IMR-90 (cell line): ENCODE measurements at regions not wholly inside any gene's neighbourhood (a gene's known extent, or its start where the extent isn't known, plus 50 kb on each side); places are given as distances from the start of the nearest gene placed in this dataset.

Experiments
- ATAC-seq: fragments of 200-7000 bp; cut with Tn5 transposase; 2 replicates; pipeline ENCODE4 v1.9.1; 2020; ENCODE audit warnings: low read depth, mild to moderate bottlenecking, moderate library complexity
- BruUV-seq: library from RNA; stranded (reverse); fragments of 400-500 nt; replicated peaks from 2 replicates; lab custom pipeline; 2021; lab: Mats Ljungman, UMichigan
- CTCF ChIA-PET: fragments of 300-600 bp; formaldehyde crosslinking; extraction: SDS; loops from one replicate; lab custom pipeline; 2021; ENCODE audit warnings: antibody characterized with exemption; lab: Yijun Ruan, JAX
- POLR2A ChIA-PET: fragments of 300-600 bp; sonication (Branson Sonifier 250); formaldehyde crosslinking; loops from one replicate; lab custom pipeline; 2022; ENCODE audit warnings: antibody characterized with exemption; ENCODE audit not compliant: unreplicated experiment; lab: Charles Lee
- DNase-seq: peaks from one replicate; pipeline ENCODE4 v3.0.0; 2013
- H2AFZ ChIP-seq: replicated peaks from 2 replicates; pipeline ENCODE3; 2013; ENCODE audit warnings: low read length, mild to moderate bottlenecking; ENCODE audit not compliant: poor library complexity
- H2AK5ac ChIP-seq: 2 replicates; pipeline ENCODE4 v1.6.1; 2013; ENCODE audit warnings: low read depth, low read length, inconsistent platforms
- H2AK9ac ChIP-seq: replicated peaks from 2 replicates; pipeline ENCODE3; 2013; ENCODE audit warnings: mild to moderate bottlenecking, low read depth, low read length, moderate library complexity; ENCODE audit not compliant: poor library complexity
- H2BK120ac ChIP-seq: 2 replicates; pipeline ENCODE4 v1.6.1; 2013; ENCODE audit warnings: low read depth, low read length, inconsistent platforms
- H2BK15ac ChIP-seq: 3 replicates; pipeline ENCODE4 v1.6.1; 2013; ENCODE audit warnings: low read depth, low read length, inconsistent platforms
- H2BK20ac ChIP-seq: 2 replicates; pipeline ENCODE4 v1.6.1; 2013; ENCODE audit warnings: low read depth, mild to moderate bottlenecking, inconsistent platforms, low read length, moderate library complexity
- H2BK5ac ChIP-seq: 2 replicates; pipeline ENCODE4 v1.6.1; 2013; ENCODE audit warnings: mild to moderate bottlenecking, low read depth, low read length, inconsistent platforms; ENCODE audit not compliant: poor library complexity, severe bottlenecking
- H3K14ac ChIP-seq: replicated peaks from 2 replicates; pipeline ENCODE4 v1.6.1; 2013; ENCODE audit warnings: low read depth, low read length, inconsistent platforms
- H3K18ac ChIP-seq: 2 replicates; pipeline ENCODE4 v1.6.1; 2013; ENCODE audit warnings: low read depth, low read length, control low read depth
- H3K23ac ChIP-seq: 2 replicates; pipeline ENCODE4 v1.6.1; 2013; ENCODE audit warnings: low read depth, low read length, inconsistent platforms
- H3K27ac ChIP-seq: 2 replicates; pipeline ENCODE4 v1.5.1; 2013; ENCODE audit warnings: mild to moderate bottlenecking, control low read depth, low read length; ENCODE audit not compliant: insufficient read depth
- H3K27me3 ChIP-seq: 2 replicates; pipeline ENCODE4 v1.6.1; 2013; ENCODE audit warnings: low read length; ENCODE audit not compliant: control insufficient read depth, insufficient read depth
- H3K36me3 ChIP-seq: 2 replicates; pipeline ENCODE4 v1.6.1; 2013; ENCODE audit warnings: low read length, mixed read lengths; ENCODE audit not compliant: control insufficient read depth, insufficient read depth
- H3K4ac ChIP-seq: 2 replicates; pipeline ENCODE4 v1.6.1; 2013; ENCODE audit warnings: low read depth, low read length, inconsistent platforms
- H3K4me1 ChIP-seq: 2 replicates; pipeline ENCODE4 v1.6.1; 2013; ENCODE audit warnings: low read length, mixed read lengths; ENCODE audit not compliant: control insufficient read depth, insufficient read depth
- H3K4me2 ChIP-seq: 2 replicates; pipeline ENCODE4 v1.6.1; 2013; ENCODE audit warnings: low read depth, mild to moderate bottlenecking, control low read depth, low read length, moderate library complexity
- H3K4me3 ChIP-seq: 2 replicates; pipeline ENCODE4 v1.5.1; 2013; ENCODE audit warnings: low read depth, mild to moderate bottlenecking, control low read depth, low read length, moderate library complexity; ENCODE audit not compliant: insufficient read depth
- H3K56ac ChIP-seq: 2 replicates; pipeline ENCODE4 v1.6.1; 2013; ENCODE audit warnings: low read length, inconsistent platforms; ENCODE audit not compliant: insufficient read depth; ENCODE audit errors: extremely low read depth
- H3K79me1 ChIP-seq, 2 experiments: 2 replicates each; pipeline ENCODE4 v1.6.1; 2013; ENCODE audit warnings: low read length in 2 of 2, inconsistent platforms in 1 of 2, low read depth in 1 of 2
- H3K9ac ChIP-seq: 2 replicates; pipeline ENCODE4 v1.6.1; 2013; ENCODE audit warnings: low read depth, low read length, control low read depth
- H3K9me1 ChIP-seq: 2 replicates; pipeline ENCODE4 v1.6.1; 2013; ENCODE audit warnings: low read length, inconsistent platforms; ENCODE audit not compliant: insufficient read depth
- H3K9me3 ChIP-seq: 2 replicates; pipeline ENCODE4 v1.6.1; 2013; ENCODE audit warnings: low read length; ENCODE audit not compliant: control insufficient read depth, insufficient read depth
- H4K20me1 ChIP-seq: 2 replicates; pipeline ENCODE4 v1.6.1; 2013; ENCODE audit warnings: low read length, inconsistent platforms; ENCODE audit not compliant: insufficient read depth
- H4K5ac ChIP-seq: 2 replicates; pipeline ENCODE4 v1.6.1; 2013; ENCODE audit warnings: mild to moderate bottlenecking, low read depth, low read length, control low read depth
- H4K8ac ChIP-seq, 2 experiments: 2 replicates each; pipeline ENCODE4 v1.6.1; 2013; ENCODE audit warnings: low read depth in 2 of 2, low read length in 2 of 2, control low read depth in 1 of 2, inconsistent platforms in 1 of 2
- H4K91ac ChIP-seq: 2 replicates; pipeline ENCODE4 v1.6.1; 2013; ENCODE audit warnings: low read depth, low read length, inconsistent platforms; ENCODE audit not compliant: insufficient read depth
- CEBPB ChIP-seq: IDR thresholded peaks from 2 replicates; pipeline ENCODE4 v1.6.1; 2012; ENCODE audit warnings: low read depth, low read length, improper control_type of control experiment
- CHD1 ChIP-seq: IDR thresholded peaks from 2 replicates; pipeline ENCODE4 v1.6.1; 2012; ENCODE audit warnings: low read depth, low read length, improper control_type of control experiment
- MAFK ChIP-seq: IDR thresholded peaks from 2 replicates; pipeline ENCODE4 v1.6.1; 2012; ENCODE audit warnings: low read depth, low read length, improper control_type of control experiment
- MAZ ChIP-seq: IDR thresholded peaks from 2 replicates; pipeline ENCODE4 v1.6.1; 2012; ENCODE audit warnings: low read depth, mild to moderate bottlenecking, low read length, improper control_type of control experiment, moderate library complexity, borderline replicate concordance
- MXI1 ChIP-seq: IDR thresholded peaks from 2 replicates; pipeline ENCODE4 v1.6.1; 2012; ENCODE audit warnings: low read depth, mild to moderate bottlenecking, low read length, moderate library complexity, borderline replicate concordance
- NFE2L2 ChIP-seq: fragments of 150-350 bp; IDR thresholded peaks from 2 replicates; pipeline ENCODE4 v1.6.1; 2016; ENCODE audit warnings: low read depth, mild to moderate bottlenecking, low read length
- RCOR1 ChIP-seq: IDR thresholded peaks from 2 replicates; pipeline ENCODE4 v1.6.1; 2012; ENCODE audit warnings: mild to moderate bottlenecking, low read length, improper control_type of control experiment; ENCODE audit not compliant: insufficient replicate concordance
- RFX5 ChIP-seq: IDR thresholded peaks from 2 replicates; pipeline ENCODE4 v1.8.0; 2012; ENCODE audit warnings: low read depth, mild to moderate bottlenecking, low read length, moderate library complexity
- WGBS, 2 experiments: methylation state at CpG; one replicate each; pipeline versions ENCODE4 v1.1.5 to v1.1.7; 2013; ENCODE audit warnings: missing lambda C conversion rate in 2 of 2; ENCODE audit not compliant: insufficient read length in 1 of 2; ENCODE audit errors: extremely low coverage in 2 of 2; 5-methylcytosine and 5-hydroxymethylcytosine counted together
- dilution Hi-C: fragments of 300-500 bp; cut with HindIII; formaldehyde crosslinking; loops from one replicate; pipeline ENCODE4 v1.14.3; 2018; ENCODE audit warnings: low sequenced_read_pairs; ENCODE audit not compliant: unreplicated experiment
- in situ Hi-C: fragments of 300-500 bp; cut with MboI; formaldehyde crosslinking; loops from 3 replicates; pipeline ENCODE4 v1.14.3; 2019; ENCODE audit warnings: low sequenced_read_pairs, inconsistent platforms, mixed read lengths
- intact Hi-C: fragments of 100-400 bp; cut with micrococcal nuclease; formaldehyde crosslinking; loops from 2 replicates; pipeline ENCODE4 v1.10.0; 2022
- TF ChIP-seq, protein P1 (sequence below): fragments of 150-350 bp; IDR thresholded peaks from 2 replicates; pipeline ENCODE4 v1.6.1; 2017; ENCODE audit warnings: mild to moderate bottlenecking, antibody characterized with exemption, low read length, low read depth

DNA sequence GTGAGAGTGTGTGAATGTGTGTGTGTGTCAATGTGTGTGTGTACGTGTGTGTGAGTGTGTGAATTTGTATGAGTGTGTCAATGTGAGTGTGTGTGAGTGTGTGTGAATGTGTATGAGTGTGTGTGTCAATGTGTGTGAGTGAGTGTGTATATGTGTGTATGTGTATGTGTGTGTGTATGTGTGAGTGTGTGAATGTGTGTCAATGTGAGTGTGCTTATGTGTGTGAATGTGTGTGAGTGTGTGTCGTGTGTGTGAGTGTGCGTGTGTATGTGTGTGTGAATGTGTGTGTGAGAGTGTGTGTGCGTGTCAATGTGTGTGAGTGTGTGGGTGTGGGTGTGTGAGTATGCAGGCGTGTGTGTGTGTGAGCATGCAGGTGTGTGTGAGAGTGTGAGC, 93.5 kb upstream of the ALDH1A3 start:
- Histone ChIP-seq H3K27ac (no peak overlapping the region), H3K23ac (peak overlapping the region; percentile 24; the same call in 1 of the 2 replicates), H3K9me3 (no peaks in the 10 kb centered on the region), H2BK20ac (no peak overlapping the region), H3K4me1 (no peaks in the 10 kb centered on the region), H3K4ac (no peak overlapping the region), H3K4me3 (no peak overlapping the region), H4K8ac (no peak overlapping the region), H3K14ac (no peak overlapping the region), H2AK5ac (peak overlapping the region; percentile 73; the same call in 1 of the 2 replicates), H3K27me3 (peaks cover 2% of the 10 kb centered on the region; the same call in 1 of the 2 replicates), H3K56ac (no peak overlapping the region), H3K18ac (no peak overlapping the region), H2AFZ (no peak overlapping the region), H2AK9ac (no peak overlapping the region), H3K9me1 (peaks cover 5% of the 10 kb centered on the region; the same call in 1 of the 2 replicates), H2BK5ac (peak overlapping the region; percentile 82), H4K5ac (no peak overlapping the region), H2BK120ac (no peak overlapping the region), H3K36me3 (no peaks in the 10 kb centered on the region), H4K20me1 (no peaks in the 10 kb centered on the region), H2BK15ac (peak overlapping the region; percentile 26; the same call in 1 of the 3 replicates), H4K91ac (no peak overlapping the region), H3K9ac (no peak overlapping the region), H3K4me2 (no peak overlapping the region), H3K79me1 (no peaks in the 10 kb centered on the region)
- BruUV-seq = no TSS peak
- ATAC-seq (no peak), DNase-seq (no peak)
- 83% methylated on average over 5 of the region's 5 CpGs; no CpG with 5 or more reads in 1 of the 2 experiments for whole genome bisulfite sequencing, 2 experiments
- in situ Hi-C loops = no loop called here
- dilution Hi-C loops = no loop called here
- TF ChIP-seq RFX5 (no peak), MAZ (no peak), RCOR1 (no peak), CEBPB (no peak), CHD1 (no peak), NFE2L2 (no peak), MAFK (no peak), MXI1 (no peak)
- TF ChIP-seq, protein P1, sequence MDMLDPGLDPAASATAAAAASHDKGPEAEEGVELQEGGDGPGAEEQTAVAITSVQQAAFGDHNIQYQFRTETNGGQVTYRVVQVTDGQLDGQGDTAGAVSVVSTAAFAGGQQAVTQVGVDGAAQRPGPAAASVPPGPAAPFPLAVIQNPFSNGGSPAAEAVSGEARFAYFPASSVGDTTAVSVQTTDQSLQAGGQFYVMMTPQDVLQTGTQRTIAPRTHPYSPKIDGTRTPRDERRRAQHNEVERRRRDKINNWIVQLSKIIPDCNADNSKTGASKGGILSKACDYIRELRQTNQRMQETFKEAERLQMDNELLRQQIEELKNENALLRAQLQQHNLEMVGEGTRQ = no peak
- ChIA-PET POLR2A (no interaction called here), CTCF (no interaction called here)
- intact Hi-C loops = no loop called here
